SK-N-SH (cell line): ENCODE measurements at regions not wholly inside any gene's neighbourhood (a gene's known extent, or its start where the extent isn't known, plus 50 kb on each side); places are given as distances from the start of the nearest gene placed in this dataset.

Source experiments
- POLR2AphosphoS5 ChIP-seq: IDR thresholded peaks from 2 replicates; pipeline ENCODE4 v1.6.1; 2012; ENCODE audit warnings: low read depth, low read length
- SIN3A ChIP-seq: IDR thresholded peaks from 2 replicates; pipeline ENCODE4 v1.6.1; 2012; ENCODE audit warnings: low read depth, mild to moderate bottlenecking, low read length, moderate library complexity, borderline replicate concordance
- TF ChIP-seq, protein P1 (sequence below): fragments of 200-600 bp; sonication (generic); IDR thresholded peaks from 2 replicates; pipeline ENCODE4 v1.6.1; 2017; ENCODE audit warnings: antibody characterized with exemption, mild to moderate bottlenecking, moderate library complexity
- TF ChIP-seq, protein P2 (sequence below): IDR thresholded peaks from 2 replicates; pipeline ENCODE4 v1.4.0; 2012; ENCODE audit warnings: low read depth, borderline replicate concordance

DNA sequence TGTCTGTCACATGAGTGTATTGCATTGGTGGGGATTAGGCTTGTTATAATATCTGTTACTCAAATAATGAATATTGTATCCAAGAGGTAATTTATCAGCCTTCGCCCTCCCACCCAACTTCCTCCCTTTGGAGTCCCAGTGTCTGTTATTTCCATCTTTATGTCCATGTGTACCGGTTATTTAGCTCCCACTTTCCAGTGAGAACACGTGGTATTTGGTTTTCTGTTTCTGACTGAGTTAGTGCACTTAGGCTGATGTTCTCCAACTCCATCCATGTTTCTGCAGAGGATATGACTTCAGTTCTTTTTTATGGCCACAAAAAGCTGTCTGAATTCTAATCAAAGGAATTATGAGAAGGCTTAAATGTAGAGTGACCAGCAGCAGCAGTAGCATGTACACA, 104.0 kb upstream of the ARHGAP28 start:
- TF ChIP-seq, protein P1, sequence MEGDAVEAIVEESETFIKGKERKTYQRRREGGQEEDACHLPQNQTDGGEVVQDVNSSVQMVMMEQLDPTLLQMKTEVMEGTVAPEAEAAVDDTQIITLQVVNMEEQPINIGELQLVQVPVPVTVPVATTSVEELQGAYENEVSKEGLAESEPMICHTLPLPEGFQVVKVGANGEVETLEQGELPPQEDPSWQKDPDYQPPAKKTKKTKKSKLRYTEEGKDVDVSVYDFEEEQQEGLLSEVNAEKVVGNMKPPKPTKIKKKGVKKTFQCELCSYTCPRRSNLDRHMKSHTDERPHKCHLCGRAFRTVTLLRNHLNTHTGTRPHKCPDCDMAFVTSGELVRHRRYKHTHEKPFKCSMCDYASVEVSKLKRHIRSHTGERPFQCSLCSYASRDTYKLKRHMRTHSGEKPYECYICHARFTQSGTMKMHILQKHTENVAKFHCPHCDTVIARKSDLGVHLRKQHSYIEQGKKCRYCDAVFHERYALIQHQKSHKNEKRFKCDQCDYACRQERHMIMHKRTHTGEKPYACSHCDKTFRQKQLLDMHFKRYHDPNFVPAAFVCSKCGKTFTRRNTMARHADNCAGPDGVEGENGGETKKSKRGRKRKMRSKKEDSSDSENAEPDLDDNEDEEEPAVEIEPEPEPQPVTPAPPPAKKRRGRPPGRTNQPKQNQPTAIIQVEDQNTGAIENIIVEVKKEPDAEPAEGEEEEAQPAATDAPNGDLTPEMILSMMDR = no peak
- TF ChIP-seq, protein P2, sequence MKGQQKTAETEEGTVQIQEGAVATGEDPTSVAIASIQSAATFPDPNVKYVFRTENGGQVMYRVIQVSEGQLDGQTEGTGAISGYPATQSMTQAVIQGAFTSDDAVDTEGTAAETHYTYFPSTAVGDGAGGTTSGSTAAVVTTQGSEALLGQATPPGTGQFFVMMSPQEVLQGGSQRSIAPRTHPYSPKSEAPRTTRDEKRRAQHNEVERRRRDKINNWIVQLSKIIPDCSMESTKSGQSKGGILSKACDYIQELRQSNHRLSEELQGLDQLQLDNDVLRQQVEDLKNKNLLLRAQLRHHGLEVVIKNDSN = no peak
- TF ChIP-seq SIN3A (no peak), POLR2AphosphoS5 (no peak)
